BE2C (cell line): ENCODE measurements at regions not wholly inside any gene's neighbourhood (a gene's known extent, or its start where the extent isn't known, plus 50 kb on each side); places are given as distances from the start of the nearest gene placed in this dataset.

ENCODE experiments used
- DNase-seq: peaks from one replicate; pipeline ENCODE4 v3.0.0-alpha.2; 2020
- H3K27me3 ChIP-seq: fragments of 250-450 bp; sonication (Bioruptor Pico); 2 replicates; pipeline ENCODE4 v1.5.1; 2020; ENCODE audit warnings: mild to moderate bottlenecking
- H3K36me3 ChIP-seq: fragments of 250-450 bp; sonication (Bioruptor Pico); 2 replicates; pipeline ENCODE4 v1.5.1; 2020; ENCODE audit warnings: mild to moderate bottlenecking
- H3K4me1 ChIP-seq: fragments of 250-450 bp; sonication (Bioruptor Pico); 2 replicates; pipeline ENCODE4 v1.5.1; 2020
- H3K4me3 ChIP-seq: 2 replicates; pipeline ENCODE4 v1.5.1; 2011; ENCODE audit warnings: low read depth, low read length
- H3K9me3 ChIP-seq: fragments of 250-450 bp; sonication (Bioruptor Pico); 2 replicates; pipeline ENCODE4 v1.5.1; 2020
- CTCF ChIP-seq: IDR thresholded peaks from 2 replicates; pipeline ENCODE4 v1.5.1; 2012; ENCODE audit warnings: mild to moderate bottlenecking, low read depth, low read length

GRCh38 chr14:49992448-49992847 is 99.6 kb downstream of the ARF6 start:
- no peak for TF ChIP-seq CTCF
- Histone ChIP-seq H3K9me3 (no peaks in the 10 kb centered on the region), H3K4me1 (no peaks in the 10 kb centered on the region), H3K27me3 (no peaks in the 10 kb centered on the region), H3K4me3 (no peak overlapping the region), H3K36me3 (no peaks in the 10 kb centered on the region)
- no peak for DNase-seq

- Histone ChIP-seq H3K27me3 (no peaks in the 10 kb centered on the region), H3K36me3 (no peaks in the 10 kb centered on the region), H3K4me3 (no peak overlapping the region), H3K4me1 (no peaks in the 10 kb centered on the region), H3K9me3 (no peaks in the 10 kb centered on the region)
- DNase-seq: no peak
- no peak for TF ChIP-seq CTCF
These were observed 100.0 kb downstream of the ARF6 start for GRCh38 chr14:49992901-49993339.

- Histone ChIP-seq H3K27me3 (no peaks in the 10 kb centered on the region), H3K4me3 (no peak overlapping the region), H3K9me3 (no peaks in the 10 kb centered on the region), H3K4me1 (no peaks in the 10 kb centered on the region), H3K36me3 (no peaks in the 10 kb centered on the region)
- no peak for TF ChIP-seq CTCF
- no peak for DNase-seq
These were observed 100.7 kb downstream of the ARF6 start for GRCh38 chr14:49993565-49993964.

DNA sequence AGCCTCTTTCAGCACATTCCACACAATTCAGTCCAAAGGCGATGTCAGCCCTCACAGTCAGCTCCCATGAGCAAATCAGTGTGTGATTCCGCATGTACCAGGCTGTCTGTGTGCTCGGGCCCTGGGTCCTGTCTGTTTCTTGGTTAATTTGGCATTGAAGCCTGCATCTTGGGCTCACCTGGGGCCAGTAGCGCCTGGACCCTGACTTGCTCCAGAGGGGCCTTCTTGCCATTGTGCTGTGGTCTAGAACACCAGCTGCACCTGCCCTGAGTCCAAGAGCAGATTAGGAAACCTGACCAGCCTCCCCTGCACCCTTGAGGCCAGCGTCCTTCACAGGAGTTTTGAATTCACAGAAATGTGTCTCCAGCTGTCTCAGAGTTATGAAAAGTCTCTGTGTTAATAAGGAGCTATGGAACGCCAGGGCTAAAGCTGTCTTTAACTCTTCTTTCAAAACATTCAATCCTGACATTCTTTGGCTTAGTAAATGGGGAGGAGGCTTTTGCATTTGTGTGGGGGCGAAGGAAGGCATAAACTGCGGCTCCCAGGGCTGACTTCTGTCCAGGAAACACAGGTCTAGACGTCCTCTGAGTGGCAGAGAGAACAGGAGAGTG is 102.2 kb downstream of the ARF6 start:
- no peak for TF ChIP-seq CTCF
- Histone ChIP-seq H3K4me3 (no peak overlapping the region), H3K27me3 (no peaks in the 10 kb centered on the region), H3K9me3 (no peaks in the 10 kb centered on the region), H3K36me3 (no peaks in the 10 kb centered on the region), H3K4me1 (peaks cover 12% of the 10 kb centered on the region)
- DNase-seq: no peak

GRCh38 chr14:49997991-49998390 is 105.1 kb downstream of the ARF6 start:
- TF ChIP-seq CTCF: no peak
- Histone ChIP-seq H3K36me3 (no peaks in the 10 kb centered on the region), H3K27me3 (no peaks in the 10 kb centered on the region), H3K4me1 (peaks cover 26% of the 10 kb centered on the region), H3K4me3 (no peak overlapping the region), H3K9me3 (no peaks in the 10 kb centered on the region)
- DNase-seq: no peak

- peak; percentile 72 for DNase-seq
- Histone ChIP-seq H3K4me3 (no peak overlapping the region), H3K36me3 (no peaks in the 10 kb centered on the region), H3K27me3 (no peaks in the 10 kb centered on the region), H3K4me1 (peaks cover 28% of the 10 kb centered on the region), H3K9me3 (no peaks in the 10 kb centered on the region)
- TF ChIP-seq CTCF: no peak
These were observed 106.4 kb downstream of the ARF6 start for GRCh38 chr14:49999146-49999761.
